Stimulated activated CD4-positive, alpha-beta T cell treated with anti-CD3 and anti-CD28 coated beads, Interleukin-4, amount 100 ng/mL, for 24 hours (primary cell): ENCODE measurements at regions not wholly inside any gene's neighbourhood (a gene's known extent, or its start where the extent isn't known, plus 50 kb on each side); places are given as distances from the start of the nearest gene placed in this dataset.
"Not testable (repeated sequence)": the region's sequence is repeated elsewhere in the genome, so short reads cannot be mapped to it uniquely, and the experiment has no call there.

Experiments used
- DNase-seq: peaks from one replicate; pipeline ENCODE4 v3.0.0-alpha.2; 2020

GRCh38 chr18:49692906-49693716 is 120.2 kb downstream of the ACAA2 start:
- no peak for DNase-seq

GRCh38 chr18:49691177-49691608 is 122.1 kb downstream of the ACAA2 start:
- DNase-seq = no peak

DNA sequence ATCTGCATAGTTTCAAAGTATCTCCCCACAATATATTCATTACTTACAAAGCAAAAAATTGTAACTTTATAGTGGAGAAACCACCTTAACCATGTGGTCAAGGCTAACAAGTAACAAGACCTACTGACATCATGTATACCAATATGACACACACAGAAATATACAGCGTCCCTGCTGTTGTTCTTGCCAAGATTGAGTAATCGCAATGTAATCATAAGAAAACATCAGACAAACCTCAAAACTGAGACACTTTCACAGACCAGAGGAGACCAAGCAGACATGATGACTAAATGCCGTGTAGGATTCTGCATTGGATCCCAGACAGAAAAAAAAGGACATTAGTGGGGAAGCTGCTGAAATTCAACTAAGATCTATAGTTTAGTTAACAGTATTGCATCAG is 123.0 kb downstream of the ACAA2 start:
- no peak for DNase-seq

GRCh38 chr18:49685231-49685942 is 123.5 kb downstream of the LIPG start:
- no peak for DNase-seq

DNA sequence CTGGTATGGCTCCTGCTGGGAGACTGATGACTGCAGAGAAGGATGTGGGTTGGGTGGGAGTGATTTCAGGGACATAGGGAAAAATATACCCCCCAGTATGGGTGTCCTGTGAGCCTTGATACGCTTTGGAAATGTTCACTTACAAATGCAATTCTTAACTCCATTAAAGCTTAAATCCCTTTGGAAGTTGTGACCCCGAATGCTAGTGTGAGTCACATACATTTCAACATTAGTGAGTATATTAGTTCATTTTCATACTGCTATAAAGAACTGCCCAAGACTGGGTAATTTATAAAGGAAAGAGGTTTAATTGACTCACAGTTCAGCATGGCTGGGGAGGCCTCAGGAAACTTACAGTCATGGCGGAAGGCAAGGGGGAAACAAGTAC is 120.9 kb downstream of the LIPG start:
- not testable (repeated sequence) for DNase-seq

GRCh38 chr18:49682173-49682802 is 120.4 kb downstream of the LIPG start:
- no peak for DNase-seq

GRCh38 chr18:49681387-49681786 is 119.5 kb downstream of the LIPG start:
- no peak for DNase-seq

DNA sequence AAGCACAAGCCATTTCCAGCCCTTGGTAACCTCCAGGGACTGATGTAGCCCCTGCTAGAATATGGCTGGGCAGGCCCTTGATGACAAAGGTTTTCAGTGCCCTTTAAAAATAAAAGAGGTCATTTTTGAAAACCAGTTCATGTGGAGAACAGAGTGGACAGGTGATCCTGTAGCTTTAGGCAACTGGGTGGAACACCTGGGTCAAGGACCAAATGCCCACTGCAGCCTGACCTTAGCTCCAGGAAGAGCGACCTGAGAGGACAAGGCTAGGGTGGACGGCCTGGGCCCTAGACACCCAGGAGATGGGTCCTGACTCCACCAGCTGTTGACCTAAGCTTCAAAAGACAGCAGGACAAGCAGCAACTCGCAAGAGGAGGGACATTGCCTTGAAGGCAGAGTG is 116.6 kb downstream of the LIPG start:
- no peak for DNase-seq

DNA sequence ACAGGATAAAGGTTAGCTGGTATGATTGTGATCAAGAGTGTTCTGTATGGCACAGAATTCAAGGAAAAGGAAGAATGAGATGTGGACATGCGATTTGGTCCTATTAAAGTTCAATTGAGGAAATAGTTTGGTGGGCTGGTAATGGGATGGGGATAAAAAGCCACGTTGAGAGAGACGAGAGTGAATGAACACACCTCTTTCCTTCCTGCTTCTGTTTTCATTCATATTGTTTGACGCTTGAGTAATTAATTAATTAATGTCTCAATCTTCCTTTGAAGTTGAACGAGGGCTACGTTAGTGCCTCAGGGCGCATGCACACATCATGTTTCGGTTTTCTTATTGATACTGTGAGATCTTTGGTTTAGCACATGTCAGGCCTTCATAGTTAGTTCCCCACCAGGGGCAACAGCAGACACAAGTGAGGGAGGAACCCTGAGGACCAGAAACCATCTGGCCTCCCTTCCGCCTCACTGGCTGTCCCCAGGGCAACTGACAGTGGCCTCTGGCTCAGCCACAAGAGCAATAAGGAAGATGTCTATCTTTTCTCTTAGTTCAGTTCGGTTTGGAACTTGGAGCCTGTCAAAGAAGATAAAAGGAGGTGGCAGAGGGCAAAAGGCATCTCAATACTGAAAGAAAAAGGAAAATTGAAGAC is 116.0 kb downstream of the LIPG start:
- DNase-seq = no peak

- no peak for DNase-seq
Measured at GRCh38 chr18:49677081-49677480, 115.2 kb downstream of the LIPG start.

- DNase-seq = no peak
Measured at GRCh38 chr18:49673281-49673680, 111.4 kb downstream of the LIPG start.

DNA sequence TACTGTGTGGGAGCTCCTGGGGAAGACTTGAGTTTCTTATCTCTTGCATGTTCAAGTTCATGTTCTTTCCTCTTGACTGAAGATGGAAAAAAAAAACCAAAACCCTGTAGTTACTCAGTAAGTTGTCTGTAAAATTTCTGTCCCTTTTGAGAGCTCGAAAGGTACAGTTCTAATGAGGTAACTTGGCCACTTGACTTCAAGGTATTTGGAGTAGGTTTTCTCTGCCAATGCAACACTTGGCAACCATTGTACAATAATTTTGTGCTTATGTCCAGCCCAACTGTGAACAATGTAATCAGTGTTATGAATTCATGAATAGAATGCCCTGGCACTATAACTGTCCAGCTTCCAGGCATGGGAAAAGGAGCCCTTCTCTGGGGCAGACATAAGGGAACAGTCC is 111.0 kb downstream of the LIPG start:
- DNase-seq = no peak

DNA sequence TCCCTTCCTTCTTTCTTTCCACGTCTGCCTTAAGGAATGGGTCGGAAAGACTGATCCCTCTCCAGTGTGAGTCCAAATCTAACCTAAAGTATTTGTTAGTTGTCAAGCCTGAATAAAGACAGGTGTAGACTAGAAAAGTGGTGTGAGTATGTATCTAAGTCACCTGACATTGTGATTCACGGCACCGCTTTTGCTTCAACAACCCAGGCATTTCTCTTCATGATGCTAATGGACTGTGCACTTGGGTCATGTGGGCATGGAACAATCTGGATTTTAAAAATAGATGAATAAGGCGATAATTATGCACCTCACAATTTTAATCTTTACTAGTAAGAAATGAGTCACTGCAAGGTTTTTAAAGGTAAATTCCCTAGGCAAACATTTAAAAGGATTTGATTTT is 107.5 kb downstream of the LIPG start:
- DNase-seq = no peak

- no peak for DNase-seq
Measured at GRCh38 chr18:49668574-49669275, 106.9 kb downstream of the LIPG start.

DNA sequence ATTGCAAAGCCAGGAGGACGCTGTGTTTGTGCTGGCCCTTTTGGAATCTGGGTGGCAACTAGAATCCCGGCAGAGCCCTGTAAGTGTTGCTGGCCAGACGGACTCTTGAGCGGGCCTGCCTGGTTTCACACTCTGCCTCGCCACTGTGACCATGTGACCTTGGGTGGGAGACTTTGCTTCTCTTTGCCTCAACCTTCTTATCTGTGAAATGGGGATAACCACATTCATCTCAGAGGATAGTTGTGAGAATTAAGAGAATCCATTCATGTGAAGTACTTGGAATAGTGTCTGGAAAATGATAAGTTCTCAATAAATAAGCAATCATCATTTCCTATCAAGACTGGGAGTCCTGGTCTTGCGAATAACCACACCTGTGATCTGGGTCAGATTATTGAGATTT is 105.6 kb downstream of the LIPG start:
- no peak for DNase-seq

- DNase-seq = no peak
Measured at GRCh38 chr18:49666045-49666775, 104.4 kb downstream of the LIPG start.

DNA sequence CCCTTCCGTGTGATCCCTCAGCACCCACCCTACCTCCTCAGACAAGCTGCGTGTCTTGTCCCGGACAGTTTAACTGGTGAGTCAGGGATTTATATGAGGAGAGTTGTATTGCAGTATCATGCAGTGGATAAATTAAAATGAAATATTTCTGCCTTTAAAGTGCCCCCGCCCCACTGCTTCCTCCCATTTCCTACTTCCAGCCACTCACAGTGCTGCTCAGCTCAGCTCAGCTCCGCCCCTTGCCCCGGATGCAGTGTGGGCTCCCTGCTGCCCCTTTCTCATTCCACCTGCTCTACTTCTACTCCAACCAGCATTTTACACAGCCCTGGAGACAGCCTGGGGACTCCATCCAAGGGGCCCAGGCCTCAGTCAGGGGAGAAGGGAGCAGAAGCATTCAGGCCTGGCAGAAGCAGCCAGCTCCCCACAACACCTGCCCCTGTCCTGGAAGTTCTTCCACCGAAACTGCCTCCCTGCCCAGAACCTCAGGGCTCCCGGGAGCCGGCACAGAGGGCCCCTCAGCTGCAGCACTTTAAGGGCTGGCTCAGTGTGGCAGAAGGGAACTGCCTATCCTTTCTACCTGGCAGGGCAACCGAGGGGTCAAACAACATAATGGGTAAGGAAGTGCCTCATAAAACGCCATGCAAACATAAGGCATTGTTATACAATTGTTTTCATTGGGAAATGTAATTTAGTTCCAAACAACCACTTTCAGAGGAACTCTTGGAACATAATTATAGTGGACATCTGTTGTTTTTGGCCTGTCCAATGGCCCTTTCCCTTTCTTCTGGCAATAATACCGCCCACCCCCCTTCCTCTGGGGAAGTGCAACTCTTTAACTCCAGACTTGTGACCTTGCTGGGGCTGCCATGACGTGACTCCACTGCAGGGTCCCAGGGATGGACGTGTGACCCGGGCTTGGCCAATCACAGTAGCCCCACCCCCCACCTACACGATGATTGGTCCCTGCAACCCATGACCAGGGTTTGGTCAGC is 102.3 kb downstream of the LIPG start:
- DNase-seq = no peak

- no peak for DNase-seq
Measured at GRCh38 chr18:49662506-49662905, 100.6 kb downstream of the LIPG start.

- no peak for DNase-seq
Measured at GRCh38 chr18:49658823-49659404, 97.1 kb downstream of the LIPG start.

GRCh38 chr18:49656073-49656692 is 94.3 kb downstream of the LIPG start:
- no peak for DNase-seq
